Fibroblast of lung (primary cell): ENCODE measurements at regions not wholly inside any gene's neighbourhood (a gene's known extent, or its start where the extent isn't known, plus 50 kb on each side); places are given as distances from the start of the nearest gene placed in this dataset.

ENCODE experiments used
- EZH2 ChIP-seq: IDR thresholded peaks from 2 replicates; pipeline ENCODE4 v1.5.1; 2012; ENCODE audit warnings: low read length, control low read depth, mild to moderate bottlenecking; ENCODE audit errors: missing control alignments
- TF ChIP-seq, protein P1 (sequence below), 2 donors: IDR thresholded peaks in 1 of 2; conservative IDR thresholded peaks in 1 of 2; 1 replicate in 1 of 2; 2 replicates in 1 of 2; pipeline ENCODE4 v1.5.1; 2011 to 2012; ENCODE audit warnings: low read length in 2 of 2, control low read depth in 1 of 2, inconsistent platforms in 1 of 2, low read depth in 1 of 2, mild to moderate bottlenecking in 1 of 2

DNA sequence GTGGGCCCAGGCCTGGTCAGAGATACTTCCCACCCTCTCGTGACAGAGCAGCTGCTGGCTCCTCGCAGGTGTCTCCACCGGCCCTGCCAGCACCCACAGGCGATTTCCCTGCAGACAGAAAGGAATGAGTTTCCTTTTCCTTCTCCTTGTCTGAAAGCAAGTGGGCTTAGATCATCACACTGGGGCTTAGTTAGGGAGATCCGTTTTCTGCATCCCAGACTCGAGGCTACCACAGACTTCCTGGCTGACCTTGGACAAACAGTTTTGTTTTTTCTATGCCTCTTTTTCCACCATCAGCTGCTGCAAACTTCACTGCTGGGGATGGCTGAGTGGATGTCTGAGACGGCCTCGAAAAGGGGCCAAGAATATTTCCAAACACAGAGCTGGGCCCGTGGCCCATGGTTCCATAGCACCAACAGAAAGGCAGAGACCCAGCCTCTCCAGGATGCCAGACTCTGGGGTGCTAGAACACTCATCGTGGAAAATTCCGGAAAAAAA, 86.5 kb downstream of the BANF2 start:
- TF ChIP-seq, protein P1, sequence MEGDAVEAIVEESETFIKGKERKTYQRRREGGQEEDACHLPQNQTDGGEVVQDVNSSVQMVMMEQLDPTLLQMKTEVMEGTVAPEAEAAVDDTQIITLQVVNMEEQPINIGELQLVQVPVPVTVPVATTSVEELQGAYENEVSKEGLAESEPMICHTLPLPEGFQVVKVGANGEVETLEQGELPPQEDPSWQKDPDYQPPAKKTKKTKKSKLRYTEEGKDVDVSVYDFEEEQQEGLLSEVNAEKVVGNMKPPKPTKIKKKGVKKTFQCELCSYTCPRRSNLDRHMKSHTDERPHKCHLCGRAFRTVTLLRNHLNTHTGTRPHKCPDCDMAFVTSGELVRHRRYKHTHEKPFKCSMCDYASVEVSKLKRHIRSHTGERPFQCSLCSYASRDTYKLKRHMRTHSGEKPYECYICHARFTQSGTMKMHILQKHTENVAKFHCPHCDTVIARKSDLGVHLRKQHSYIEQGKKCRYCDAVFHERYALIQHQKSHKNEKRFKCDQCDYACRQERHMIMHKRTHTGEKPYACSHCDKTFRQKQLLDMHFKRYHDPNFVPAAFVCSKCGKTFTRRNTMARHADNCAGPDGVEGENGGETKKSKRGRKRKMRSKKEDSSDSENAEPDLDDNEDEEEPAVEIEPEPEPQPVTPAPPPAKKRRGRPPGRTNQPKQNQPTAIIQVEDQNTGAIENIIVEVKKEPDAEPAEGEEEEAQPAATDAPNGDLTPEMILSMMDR (conservative IDR thresholded peaks at IDR 0.05 in 1 of 2, IDR thresholded peaks at IDR 0.05 in 1 of 2; ENCODE audit: low read depth in 1 of 2, low read length in 2 of 2) = no peak
- no peak for TF ChIP-seq EZH2
